Left forelimb (tissue), 1 donor: ENCODE measurements at regions not wholly inside any gene's neighbourhood (a gene's known extent, or its start where the extent isn't known, plus 50 kb on each side); places are given as distances from the start of the nearest gene placed in this dataset.
"Not testable (repeated sequence)": the region's sequence is repeated elsewhere in the genome, so short reads cannot be mapped to it uniquely, and the experiment has no call there.

Experiments
- DNase-seq: peaks from one replicate; pipeline ENCODE4 v3.0.0-alpha.2; 2018; ENCODE audit warnings: low spot score

DNA sequence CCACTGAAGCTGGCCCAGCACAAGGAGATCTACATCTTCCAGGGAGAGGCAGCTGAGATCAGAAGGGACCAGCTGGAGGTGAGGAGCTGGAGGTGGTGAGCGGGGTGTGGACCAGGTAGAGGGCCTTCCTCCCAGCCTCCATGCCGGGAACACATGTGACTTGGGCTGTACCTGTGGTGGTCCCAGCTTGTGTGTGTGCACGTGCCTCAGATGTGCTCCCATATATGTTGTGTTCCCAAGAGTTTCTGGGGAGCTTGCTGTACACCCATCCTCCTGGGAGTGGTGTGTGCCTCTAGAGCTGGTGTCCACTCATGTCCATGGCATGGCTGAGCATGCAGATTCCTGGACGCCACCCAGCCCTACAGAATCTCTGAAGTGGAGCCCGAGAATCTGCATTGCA lies 183.7 kb upstream of the AKAP13 start:
- not testable (repeated sequence) for DNase-seq

DNA sequence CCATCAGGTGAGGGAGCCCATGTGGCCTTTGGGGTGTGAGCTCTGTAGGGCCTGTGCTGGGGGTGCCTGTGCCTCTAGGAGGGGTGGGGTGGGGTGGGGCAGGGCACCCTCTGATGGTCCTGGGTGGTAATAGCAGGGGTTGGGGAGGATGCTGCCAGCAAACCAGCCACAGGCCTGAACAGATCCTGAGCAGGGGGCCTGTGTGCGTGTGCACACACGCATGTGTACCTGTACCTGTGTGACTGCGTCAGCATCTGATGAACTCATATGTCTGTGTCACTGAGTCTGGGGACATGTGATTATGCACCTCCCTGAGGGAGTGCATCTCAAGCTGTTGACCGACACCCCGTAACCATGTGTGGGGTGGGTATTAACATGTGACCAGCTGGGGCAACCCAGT lies 182.8 kb upstream of the AKAP13 start:
- DNase-seq = not testable (repeated sequence)

DNA sequence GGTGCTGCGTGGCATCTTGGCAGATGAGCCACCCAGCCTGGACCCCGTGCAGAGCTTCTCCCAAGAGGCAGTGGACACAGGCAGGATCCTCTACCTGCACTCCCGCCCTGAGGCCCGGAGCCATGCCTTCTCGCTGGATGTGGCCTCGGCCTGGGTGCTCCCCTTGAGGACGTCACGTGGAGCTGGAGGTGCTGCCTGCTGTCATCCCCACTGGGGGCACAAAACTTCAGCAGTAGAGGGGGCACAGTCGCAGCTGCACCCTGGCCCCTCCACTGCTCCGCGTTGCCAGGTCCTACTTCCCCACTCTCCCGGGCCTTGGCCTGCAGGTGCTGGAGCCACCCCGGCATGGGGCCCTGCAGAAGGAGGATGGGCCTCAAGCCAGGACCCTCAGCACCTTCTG lies 182.0 kb upstream of the AKAP13 start:
- not testable (repeated sequence) for DNase-seq

DNA sequence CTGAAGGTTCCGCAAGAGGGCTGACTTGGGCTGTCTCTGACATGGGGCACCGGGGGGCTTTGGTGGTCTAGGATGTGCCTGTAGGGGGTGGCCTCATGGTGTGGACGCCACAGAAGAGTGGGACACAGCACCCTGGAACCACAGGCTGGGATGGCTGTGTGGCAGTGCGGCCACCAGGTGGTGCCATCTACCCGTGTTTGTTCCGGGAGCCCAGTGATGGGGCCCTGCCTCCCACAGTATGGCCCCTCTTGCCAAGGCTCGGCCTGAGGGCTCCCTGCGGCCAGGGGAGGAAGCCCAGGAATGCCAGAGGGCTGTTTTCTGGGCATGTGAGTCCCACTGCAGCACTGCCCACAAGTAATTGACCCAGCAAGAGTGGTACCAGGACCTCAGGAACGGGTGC lies 180.2 kb upstream of the AKAP13 start:
- DNase-seq = not testable (repeated sequence)

DNA sequence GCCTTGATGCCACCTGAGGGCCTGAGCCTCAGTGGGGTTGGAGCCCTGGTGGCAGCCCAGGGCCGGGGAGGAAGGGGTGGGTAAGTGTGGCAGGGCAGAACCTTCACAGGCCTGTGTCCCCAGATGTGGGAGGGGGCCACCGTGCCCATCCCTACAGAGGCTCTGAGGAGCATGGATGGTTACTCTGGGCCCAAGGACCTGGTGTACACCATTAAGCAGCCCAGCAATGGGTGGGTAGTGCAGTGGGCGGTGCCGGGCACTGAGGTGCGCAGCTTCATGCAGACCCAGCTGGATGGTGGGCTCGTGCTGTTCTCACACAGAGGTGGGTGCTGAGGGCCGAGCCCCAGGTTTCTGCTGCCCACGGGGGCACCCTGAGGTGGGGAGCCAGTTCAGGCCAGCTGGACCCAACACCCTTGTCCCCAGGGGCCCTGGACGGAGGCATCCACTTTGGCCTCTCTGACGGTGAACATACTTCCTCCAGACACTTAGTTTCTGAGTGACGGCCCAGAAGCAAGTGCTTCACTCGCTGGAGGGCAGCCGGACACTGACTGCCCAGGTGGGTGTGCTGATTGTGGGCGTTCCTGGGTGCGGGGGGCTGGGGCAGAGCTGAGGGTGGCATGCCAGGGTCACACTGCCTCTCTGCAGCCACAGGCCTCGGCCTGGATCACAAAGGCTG lies 179.1 kb upstream of the AKAP13 start:
- DNase-seq = not testable (repeated sequence)

DNA sequence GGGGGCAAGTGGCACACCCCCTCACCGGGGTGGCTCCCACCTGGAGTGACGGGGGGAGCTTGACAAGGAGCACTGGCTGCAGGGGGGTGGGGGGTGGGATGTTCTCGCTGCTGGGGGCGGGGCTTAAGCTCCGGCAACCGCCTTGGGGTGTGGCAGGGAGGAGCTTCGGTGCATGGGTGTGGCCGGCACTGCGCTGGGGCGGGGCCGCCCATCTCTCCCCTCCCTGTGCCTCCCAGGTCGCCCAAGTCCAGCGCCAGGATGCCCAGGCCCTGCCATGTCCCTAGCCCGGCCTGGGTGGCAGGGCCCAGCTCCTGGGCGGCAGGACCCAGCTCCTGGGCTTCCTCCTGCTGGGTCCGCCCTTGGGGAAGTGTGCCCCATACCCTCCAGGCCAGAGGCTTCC lies 175.9 kb upstream of the AKAP13 start:
- DNase-seq = not testable (repeated sequence)

DNA sequence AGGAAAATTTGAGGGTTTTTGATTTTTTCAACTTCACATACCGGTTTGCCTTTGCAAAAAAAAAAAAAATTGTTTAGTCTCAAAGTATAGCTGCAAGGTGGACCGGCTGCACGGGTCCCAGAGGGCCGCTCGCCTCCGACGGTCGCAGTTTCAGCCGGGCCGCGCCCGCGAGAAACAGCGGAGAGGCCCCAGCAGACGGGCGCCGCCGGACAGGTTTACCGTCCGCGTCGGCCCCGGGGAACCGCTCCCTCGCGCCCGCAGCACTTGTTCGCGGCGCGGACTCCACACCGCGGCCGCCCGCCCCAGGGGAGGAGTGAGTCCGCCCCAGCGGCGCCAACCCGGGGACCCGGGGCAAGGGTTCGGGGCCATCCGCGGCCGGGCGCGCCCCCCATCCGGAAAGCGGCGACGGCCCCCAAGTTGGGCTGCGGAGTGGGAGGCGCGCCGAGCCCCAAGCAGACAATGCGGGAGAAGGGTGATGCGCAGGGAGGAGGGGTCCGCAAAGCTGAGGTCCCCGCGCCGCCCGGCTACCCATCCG lies 146.5 kb upstream of the AKAP13 start:
- not testable (repeated sequence) for DNase-seq

DNA sequence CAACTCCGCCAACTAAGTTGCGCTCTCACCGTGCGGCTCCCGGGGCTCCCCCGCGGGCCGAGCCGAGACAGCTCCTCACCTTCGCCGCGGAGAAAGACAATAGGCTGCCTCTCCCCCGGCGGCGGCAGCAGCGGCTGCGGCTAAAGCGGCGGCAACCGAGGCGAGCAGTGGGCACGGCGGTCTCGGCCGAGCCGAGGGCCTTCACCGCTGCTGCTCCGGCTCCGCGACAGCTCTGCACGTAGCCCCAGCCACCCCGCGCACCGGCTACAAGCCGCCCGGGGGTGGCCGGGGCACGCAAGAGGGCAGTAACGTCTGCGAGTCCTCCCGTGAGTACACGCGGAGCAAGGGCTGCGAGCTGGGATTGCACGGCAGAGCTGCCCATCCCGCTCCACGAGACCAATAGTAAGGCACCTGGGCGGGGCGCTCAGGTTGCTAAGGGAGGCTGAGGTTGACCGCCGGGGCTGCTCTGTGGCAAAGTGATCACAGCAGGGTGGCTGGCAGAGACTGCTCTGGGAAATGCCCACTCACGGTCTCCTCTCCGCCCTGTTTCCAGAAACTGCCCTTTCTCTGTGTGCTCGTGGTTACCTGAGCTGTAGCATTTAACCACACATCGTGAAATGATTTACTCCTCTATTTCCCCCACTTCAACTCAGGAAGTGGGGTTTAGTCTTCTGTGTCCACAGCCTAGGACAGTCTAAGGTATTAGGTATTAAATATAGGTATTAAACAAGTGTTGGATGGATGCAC lies 145.8 kb upstream of the AKAP13 start:
- DNase-seq = not testable (repeated sequence)

DNA sequence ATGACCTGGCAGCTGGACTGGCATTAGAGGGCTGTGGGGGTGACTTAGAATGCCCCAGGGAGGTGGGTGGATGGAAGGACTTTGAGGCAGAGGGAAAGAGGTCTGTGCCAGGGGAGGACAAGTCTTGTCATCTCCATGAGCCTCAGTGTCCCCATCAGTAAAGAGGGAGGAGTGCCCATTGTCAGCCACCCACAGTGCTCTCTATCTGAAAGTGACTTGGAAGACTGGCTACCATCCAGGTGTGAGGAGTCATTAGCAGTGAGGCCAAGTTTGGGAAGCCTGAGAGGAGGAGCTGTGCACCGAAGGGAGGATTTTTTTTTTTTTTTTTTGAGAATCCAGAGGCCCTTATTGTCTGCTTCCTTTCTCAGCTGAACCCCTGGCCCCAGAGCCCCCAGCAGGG lies 136.3 kb upstream of the AKAP13 start:
- not testable (repeated sequence) for DNase-seq

DNA sequence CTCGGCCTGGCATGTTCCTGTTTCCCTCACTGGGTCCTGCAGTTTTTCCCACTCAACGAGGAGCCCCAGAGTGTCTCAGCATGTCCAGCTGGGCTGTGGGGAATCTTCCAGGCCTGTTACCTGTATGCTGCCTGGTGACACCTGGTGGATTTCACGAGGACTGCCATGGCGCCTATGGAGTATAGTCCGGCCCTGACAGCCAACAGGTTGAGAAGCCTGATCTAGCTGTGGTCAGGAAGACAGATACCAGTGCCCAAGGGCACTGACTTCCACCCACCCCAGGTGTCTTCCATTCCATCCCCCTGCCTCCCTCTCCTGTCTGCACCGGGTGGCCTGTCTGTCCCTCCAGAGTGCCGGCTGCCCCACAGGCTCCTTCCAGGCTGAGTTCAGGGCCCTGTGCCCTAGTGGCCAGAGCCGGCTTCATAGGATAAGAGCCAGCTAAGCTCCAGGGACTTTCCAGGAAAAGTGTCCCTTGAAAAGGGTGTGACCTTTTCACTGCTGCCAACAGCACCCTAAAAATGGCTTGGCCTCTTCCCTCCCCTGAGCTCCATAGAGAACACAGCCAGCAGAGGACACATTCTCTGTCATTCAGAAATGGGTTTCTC lies 129.4 kb upstream of the AKAP13 start:
- not testable (repeated sequence) for DNase-seq

DNA sequence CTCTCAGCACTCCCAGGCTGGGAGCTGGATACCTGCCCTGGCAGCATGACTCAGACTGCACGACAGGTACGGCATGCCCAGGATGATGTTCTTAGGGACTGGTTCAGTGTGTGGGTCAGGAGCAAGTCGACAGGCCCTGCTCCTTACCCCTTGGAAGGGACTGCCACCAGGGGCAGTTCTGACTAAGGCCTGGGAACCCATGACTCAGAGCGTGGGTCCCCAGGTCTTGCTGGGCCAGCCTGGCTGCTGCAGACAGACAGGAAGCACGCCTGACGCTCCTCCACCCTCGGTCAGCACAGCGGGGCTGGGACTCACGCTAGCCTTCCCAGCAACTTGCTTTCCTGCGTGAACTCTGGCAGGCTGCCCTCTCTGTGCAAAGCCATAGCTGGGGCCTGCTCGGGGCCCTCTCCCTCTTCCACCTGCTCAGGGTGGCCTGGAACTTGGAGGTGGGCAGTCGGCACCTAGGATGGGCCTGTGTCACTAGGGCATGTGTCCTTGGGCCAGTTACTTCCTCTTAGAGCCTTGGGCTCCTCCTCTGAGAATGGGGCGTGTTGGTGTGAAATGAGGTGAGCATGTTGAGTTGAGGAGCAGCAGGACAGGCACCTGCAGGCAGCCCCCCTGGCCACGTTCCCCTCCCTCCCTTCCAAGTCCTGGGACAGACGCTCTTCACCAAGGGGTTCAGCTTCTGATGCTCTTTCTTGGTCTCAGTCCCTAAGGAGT lies 127.0 kb upstream of the AKAP13 start:
- DNase-seq = not testable (repeated sequence)

DNA sequence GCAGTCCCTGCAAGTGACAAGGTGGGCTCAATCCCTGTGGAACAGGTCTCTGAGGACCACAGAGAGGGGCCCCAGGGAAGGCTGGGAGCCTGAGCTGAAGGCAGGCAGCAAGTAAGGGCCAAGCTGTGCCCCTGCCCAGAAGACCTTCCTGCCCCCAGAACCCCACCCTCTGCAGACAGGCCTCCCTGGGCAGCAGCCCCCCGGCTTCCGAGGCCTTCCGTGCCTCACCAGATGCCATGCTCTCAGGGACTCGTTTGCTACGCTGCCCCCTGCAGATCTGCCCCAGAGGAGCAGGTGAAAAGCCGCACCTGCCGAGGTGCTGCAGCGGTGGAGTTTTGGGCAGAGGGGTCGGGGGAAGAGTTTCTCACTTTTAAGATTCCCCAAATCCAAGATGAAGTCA lies 125.4 kb upstream of the AKAP13 start:
- not testable (repeated sequence) for DNase-seq

DNA sequence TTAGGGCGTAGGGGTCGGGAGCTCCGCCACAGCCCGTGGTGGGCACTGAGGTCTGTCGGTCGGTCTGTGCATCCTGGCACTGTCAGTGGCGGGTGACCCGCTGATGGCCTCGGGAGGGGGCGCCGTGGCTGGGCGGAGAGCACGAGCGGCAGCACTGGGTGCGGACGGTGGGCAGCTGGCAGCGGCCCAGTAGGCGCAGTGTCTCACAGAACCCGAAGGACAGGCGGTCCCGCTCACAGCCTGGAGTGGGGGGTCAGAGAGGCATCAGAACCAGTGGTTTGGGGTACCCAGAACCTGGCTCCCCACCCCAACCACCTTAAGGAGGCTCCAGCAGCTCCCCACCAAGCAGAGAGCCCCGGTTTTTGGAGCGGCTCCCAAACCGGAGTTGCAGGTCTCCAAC lies 124.9 kb upstream of the AKAP13 start:
- not testable (repeated sequence) for DNase-seq

DNA sequence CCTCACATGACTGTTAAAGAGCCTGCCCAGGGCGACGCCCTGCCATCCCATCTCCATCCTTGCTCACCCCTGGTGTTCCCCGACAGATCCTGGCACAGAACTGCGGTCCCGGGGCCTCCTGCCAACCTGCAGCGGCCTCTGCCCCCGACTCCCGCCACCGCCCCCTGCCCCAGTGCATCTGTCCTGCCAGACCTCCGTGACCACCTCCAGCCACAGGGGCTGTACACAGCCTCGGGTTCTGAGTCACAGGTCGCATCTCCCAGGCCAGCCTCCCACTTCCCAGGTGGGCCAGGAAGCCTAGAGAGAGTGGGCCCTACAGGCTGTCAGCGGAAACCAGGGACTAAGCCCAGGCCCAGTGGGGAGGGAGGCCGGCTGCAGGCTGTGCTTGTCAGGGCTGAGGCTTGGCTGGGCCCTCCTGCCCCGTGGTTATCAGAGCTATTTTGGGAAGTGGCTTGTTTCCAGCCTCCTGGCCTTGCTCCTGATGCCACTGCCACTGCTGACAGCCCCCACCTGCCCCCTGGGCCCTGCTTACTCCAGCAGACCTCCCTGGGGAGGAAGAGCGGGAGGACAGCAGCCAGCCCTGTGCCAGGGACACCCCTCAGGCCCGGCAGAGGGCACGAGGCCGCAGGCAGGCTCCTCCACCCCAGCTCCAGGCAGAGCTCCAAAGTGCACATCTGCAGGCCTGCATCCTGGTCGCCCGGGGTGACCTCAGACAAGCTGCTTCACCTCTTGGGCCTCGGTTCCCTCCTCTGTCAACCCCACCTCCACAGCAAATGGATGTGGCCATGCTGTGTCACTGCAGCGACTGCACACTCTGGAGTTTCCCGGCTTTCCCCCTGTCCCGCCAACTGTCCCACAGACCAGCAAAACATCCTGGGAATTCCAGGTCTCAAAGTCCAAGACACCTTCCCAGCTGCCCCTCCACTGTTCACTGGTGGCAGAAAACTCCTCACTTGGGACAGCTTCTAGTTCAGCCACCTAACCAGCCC lies 124.1 kb upstream of the AKAP13 start:
- DNase-seq = not testable (repeated sequence)

DNA sequence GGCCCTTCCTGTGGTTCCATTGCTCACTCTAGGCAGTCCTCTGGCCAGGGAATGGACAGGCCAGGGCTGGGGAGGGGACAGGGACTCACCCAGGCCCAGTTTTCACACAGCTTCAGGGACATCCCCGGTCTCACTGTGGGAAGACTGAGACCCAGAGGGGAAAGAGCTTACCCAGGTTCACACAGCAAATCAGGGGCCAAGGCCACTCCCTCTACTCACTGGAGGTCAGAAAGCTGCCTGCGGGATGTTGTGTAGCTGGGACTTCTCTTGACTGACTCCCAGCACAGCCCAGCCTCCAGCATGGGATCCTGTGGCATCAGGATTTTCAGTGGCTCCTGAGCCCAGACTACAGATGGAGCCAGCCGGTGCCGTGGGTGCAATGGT lies 122.3 kb upstream of the AKAP13 start:
- DNase-seq = not testable (repeated sequence)

DNA sequence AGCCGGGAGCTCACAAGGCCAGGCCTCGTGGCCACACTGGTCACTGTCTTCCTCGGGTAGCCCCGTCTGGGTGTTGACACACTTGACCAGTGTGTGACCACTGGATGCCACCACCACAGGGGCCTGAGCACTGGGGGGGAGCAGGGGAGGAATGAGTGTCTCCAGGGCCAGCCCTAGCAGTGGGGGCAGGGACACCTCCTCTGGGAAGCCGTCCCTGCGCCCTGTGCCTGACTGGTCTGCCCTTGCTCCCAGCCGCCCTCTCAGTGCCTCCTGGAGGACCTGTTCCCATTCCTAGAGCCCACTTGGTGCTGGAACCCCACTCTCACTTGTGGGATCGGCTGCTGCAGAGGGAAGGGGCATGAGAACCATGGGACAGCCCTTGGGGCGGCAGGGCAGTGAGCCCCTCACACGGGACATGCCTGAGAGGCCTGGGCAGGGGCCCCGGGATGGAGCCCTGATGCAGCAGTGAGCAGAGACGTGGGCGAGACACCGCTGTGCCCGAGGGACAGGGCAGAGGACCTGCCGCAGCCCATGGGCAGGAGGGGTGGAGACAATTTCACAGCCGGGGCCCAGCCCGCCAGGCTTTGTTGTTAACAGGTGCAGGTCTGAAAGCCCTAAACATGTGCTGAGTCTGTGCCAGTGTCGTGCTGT lies 121.7 kb upstream of the AKAP13 start:
- DNase-seq = not testable (repeated sequence)

DNA sequence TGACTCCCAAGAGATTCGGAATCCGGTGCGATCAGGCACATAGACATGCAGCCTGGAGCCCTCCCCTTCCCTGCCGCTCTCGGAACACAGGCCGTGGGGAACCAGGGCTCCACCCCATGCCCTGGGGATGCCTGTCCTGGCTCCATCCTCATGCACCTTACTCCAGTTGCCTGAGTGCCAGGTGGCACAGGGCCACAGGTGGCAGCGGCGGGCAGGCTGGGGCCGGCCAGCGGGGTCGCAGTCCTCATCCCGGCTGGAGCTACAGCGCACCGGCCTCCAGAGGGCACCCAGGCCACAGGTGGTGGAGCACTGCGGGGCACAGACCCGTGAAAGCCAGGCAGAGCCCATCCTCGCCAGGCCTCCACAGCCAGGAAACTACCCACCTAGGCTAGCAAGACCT lies 119.9 kb upstream of the AKAP13 start:
- DNase-seq = not testable (repeated sequence)

DNA sequence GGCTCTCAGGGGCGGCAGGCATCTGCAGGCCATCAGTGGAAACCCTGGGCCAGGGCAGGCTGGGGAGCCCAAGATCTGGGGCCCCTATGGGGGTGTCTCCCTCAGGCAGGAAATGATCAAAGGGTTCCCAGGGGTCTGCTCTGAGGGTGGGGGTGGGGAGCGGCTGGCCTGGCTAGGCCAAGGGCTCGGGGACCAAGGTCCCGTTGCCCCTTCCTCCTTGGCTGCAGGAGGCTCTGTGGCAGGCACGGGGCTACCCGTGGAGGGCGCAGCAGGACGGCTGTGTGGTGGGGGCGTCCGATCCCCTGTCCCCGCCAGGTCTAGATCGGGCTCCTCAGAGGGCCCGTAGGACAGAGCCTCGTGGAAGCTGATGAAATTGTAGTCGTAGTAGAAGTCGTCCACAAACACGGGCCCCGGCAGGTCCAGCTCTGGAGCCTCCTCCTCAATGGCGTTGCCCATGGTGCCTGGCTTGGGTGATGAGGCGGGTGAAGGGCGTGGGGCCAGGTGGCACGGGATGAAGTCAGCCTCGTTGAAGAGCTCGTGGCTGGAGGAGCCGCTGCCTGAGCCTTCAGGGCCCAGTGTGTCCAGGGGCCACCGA lies 117.8 kb upstream of the AKAP13 start:
- not testable (repeated sequence) for DNase-seq

DNA sequence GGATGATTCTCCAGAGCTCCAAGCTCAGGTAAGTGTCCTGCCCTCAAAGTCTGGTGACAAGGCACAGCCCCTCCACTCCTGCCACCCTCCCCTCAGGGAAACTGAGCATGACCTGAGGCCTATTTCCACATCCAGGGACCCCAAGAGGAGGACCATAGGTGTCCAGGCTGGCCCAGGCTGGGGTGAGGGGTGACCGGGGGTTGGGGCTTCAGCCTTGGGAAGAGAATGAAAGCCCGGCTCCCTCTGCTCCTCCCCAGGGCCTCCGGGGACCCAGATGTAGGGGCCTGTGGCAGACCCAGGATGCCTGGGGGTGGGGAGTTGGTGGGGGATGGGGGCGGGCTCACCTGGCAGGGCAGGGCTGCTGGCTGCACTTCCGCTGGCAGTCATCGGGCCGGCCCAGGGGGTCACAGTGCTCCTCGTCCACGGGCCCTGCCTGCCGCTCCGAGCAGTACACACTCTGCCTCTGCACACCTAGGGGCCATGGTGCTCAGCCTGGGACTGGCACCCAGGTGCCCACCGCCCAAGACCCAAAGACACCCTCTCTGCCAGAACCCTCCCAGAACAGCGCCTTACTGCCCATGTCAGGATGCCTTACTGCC lies 116.5 kb upstream of the AKAP13 start:
- not testable (repeated sequence) for DNase-seq
